Rectal smooth muscle tissue (tissue), 1 donor: ENCODE measurements at regions not wholly inside any gene's neighbourhood (a gene's known extent, or its start where the extent isn't known, plus 50 kb on each side); places are given as distances from the start of the nearest gene placed in this dataset.

ENCODE experiments used
- H3K27ac ChIP-seq: one replicate; pipeline ENCODE4 v1.7.0; 2013; ENCODE audit warnings: low read depth, low read length, inconsistent platforms
- H3K27me3 ChIP-seq: one replicate; pipeline ENCODE4 v1.7.0; 2013; ENCODE audit warnings: low read length; ENCODE audit not compliant: control insufficient read depth, insufficient read depth
- H3K36me3 ChIP-seq: one replicate; pipeline ENCODE4 v1.7.0; 2013; ENCODE audit warnings: low read length; ENCODE audit not compliant: control insufficient read depth, insufficient read depth
- H3K4me1 ChIP-seq: one replicate; pipeline ENCODE4 v1.7.0; 2013; ENCODE audit warnings: low read length; ENCODE audit not compliant: control insufficient read depth, insufficient read depth
- H3K4me3 ChIP-seq: one replicate; pipeline ENCODE4 v1.7.0; 2013; ENCODE audit warnings: low read length
- H3K9ac ChIP-seq: one replicate; pipeline ENCODE4 v1.7.0; 2013; ENCODE audit warnings: low read length

GRCh38 chr1:217249857-217250256 lies 381.0 kb downstream of the GPATCH2 start:
- no peak overlapping the region for H3K27ac ChIP-seq
- H3K9ac ChIP-seq: no peak overlapping the region
- no peak overlapping the region for H3K4me3 ChIP-seq
- no peaks in the 10 kb centered on the region for H3K4me1 ChIP-seq
- H3K36me3 ChIP-seq: no peaks in the 10 kb centered on the region
- H3K27me3 ChIP-seq: no peaks in the 10 kb centered on the region

- Histone ChIP-seq H3K27ac (no peak overlapping the region), H3K36me3 (no peaks in the 10 kb centered on the region), H3K4me1 (no peaks in the 10 kb centered on the region), H3K9ac (no peak overlapping the region), H3K27me3 (no peaks in the 10 kb centered on the region), H3K4me3 (no peak overlapping the region)
Measured at GRCh38 chr1:217244971-217245370, 385.9 kb downstream of the GPATCH2 start.

GRCh38 chr1:217240656-217241055 lies 390.2 kb downstream of the GPATCH2 start:
- Histone ChIP-seq H3K9ac (no peak overlapping the region), H3K36me3 (no peaks in the 10 kb centered on the region), H3K4me3 (no peak overlapping the region), H3K27me3 (no peaks in the 10 kb centered on the region), H3K27ac (no peak overlapping the region), H3K4me1 (no peaks in the 10 kb centered on the region)

GRCh38 chr1:217238945-217239344 lies 391.9 kb downstream of the GPATCH2 start:
- Histone ChIP-seq H3K4me1 (no peaks in the 10 kb centered on the region), H3K27ac (no peak overlapping the region), H3K4me3 (no peak overlapping the region), H3K36me3 (no peaks in the 10 kb centered on the region), H3K9ac (no peak overlapping the region), H3K27me3 (no peaks in the 10 kb centered on the region)

GRCh38 chr1:217230412-217230811 lies 400.5 kb downstream of the GPATCH2 start:
- H3K9ac ChIP-seq: no peak overlapping the region
- no peaks in the 10 kb centered on the region for H3K36me3 ChIP-seq
- no peak overlapping the region for H3K27ac ChIP-seq
- H3K4me1 ChIP-seq: no peaks in the 10 kb centered on the region
- no peak overlapping the region for H3K4me3 ChIP-seq
- no peaks in the 10 kb centered on the region for H3K27me3 ChIP-seq

- Histone ChIP-seq H3K4me1 (no peaks in the 10 kb centered on the region), H3K4me3 (no peak overlapping the region), H3K9ac (no peak overlapping the region), H3K27me3 (no peaks in the 10 kb centered on the region), H3K27ac (no peak overlapping the region), H3K36me3 (no peaks in the 10 kb centered on the region)
Measured at GRCh38 chr1:217228689-217229088, 402.2 kb downstream of the GPATCH2 start.

GRCh38 chr1:217224201-217224600 lies 406.7 kb downstream of the GPATCH2 start:
- Histone ChIP-seq H3K9ac (no peak overlapping the region), H3K27ac (no peak overlapping the region), H3K36me3 (no peaks in the 10 kb centered on the region), H3K27me3 (no peaks in the 10 kb centered on the region), H3K4me3 (no peak overlapping the region), H3K4me1 (no peaks in the 10 kb centered on the region)

GRCh38 chr1:217214551-217214950 lies 416.3 kb downstream of the GPATCH2 start:
- H3K9ac ChIP-seq: no peak overlapping the region
- no peaks in the 10 kb centered on the region for H3K36me3 ChIP-seq
- no peaks in the 10 kb centered on the region for H3K4me1 ChIP-seq
- no peaks in the 10 kb centered on the region for H3K27me3 ChIP-seq
- no peak overlapping the region for H3K4me3 ChIP-seq
- H3K27ac ChIP-seq: no peak overlapping the region

- H3K4me1 ChIP-seq: no peaks in the 10 kb centered on the region
- no peak overlapping the region for H3K27ac ChIP-seq
- H3K9ac ChIP-seq: no peak overlapping the region
- no peak overlapping the region for H3K4me3 ChIP-seq
- no peaks in the 10 kb centered on the region for H3K27me3 ChIP-seq
- no peaks in the 10 kb centered on the region for H3K36me3 ChIP-seq
Measured at GRCh38 chr1:217211486-217211885, 419.4 kb downstream of the GPATCH2 start.

GRCh38 chr1:217205578-217205977 lies 425.3 kb downstream of the GPATCH2 start:
- H3K36me3 ChIP-seq: no peaks in the 10 kb centered on the region
- no peaks in the 10 kb centered on the region for H3K4me1 ChIP-seq
- no peak overlapping the region for H3K27ac ChIP-seq
- no peak overlapping the region for H3K4me3 ChIP-seq
- no peaks in the 10 kb centered on the region for H3K27me3 ChIP-seq
- no peak overlapping the region for H3K9ac ChIP-seq

- Histone ChIP-seq H3K27ac (no peak overlapping the region), H3K4me1 (no peaks in the 10 kb centered on the region), H3K36me3 (no peaks in the 10 kb centered on the region), H3K9ac (no peak overlapping the region), H3K27me3 (no peaks in the 10 kb centered on the region), H3K4me3 (no peak overlapping the region)
Measured at GRCh38 chr1:217196616-217197015, 434.3 kb downstream of the GPATCH2 start.

- Histone ChIP-seq H3K36me3 (no peaks in the 10 kb centered on the region), H3K4me1 (no peaks in the 10 kb centered on the region), H3K9ac (no peak overlapping the region), H3K27me3 (no peaks in the 10 kb centered on the region), H3K27ac (no peak overlapping the region), H3K4me3 (no peak overlapping the region)
Measured at GRCh38 chr1:217193151-217193550, 437.7 kb downstream of the GPATCH2 start.

GRCh38 chr1:217191441-217191840 lies 439.4 kb downstream of the GPATCH2 start:
- Histone ChIP-seq H3K4me1 (peaks cover 2% of the 10 kb centered on the region), H3K9ac (no peak overlapping the region), H3K27me3 (no peaks in the 10 kb centered on the region), H3K36me3 (no peaks in the 10 kb centered on the region), H3K27ac (no peak overlapping the region), H3K4me3 (no peak overlapping the region)
